HFF-Myc (cell line): ENCODE measurements at regions not wholly inside any gene's neighbourhood (a gene's known extent, or its start where the extent isn't known, plus 50 kb on each side); places are given as distances from the start of the nearest gene placed in this dataset.
"Not testable (repeated sequence)": the region's sequence is repeated elsewhere in the genome, so short reads cannot be mapped to it uniquely, and the experiment has no call there.

Source experiments
- DNase-seq: peaks from one replicate; pipeline ENCODE4 v3.0.0-alpha.2; 2011; ENCODE audit warnings: low read depth; ENCODE audit errors: extremely low read depth
- H3K4me3 ChIP-seq: replicated peaks from 2 replicates; pipeline ENCODE4 v1.5.1; 2011; ENCODE audit warnings: low read depth, mild to moderate bottlenecking, control low read depth, low read length
- TF ChIP-seq, protein P1 (sequence below): IDR thresholded peaks from 2 replicates; pipeline ENCODE4 v1.5.1; 2012; ENCODE audit warnings: mild to moderate bottlenecking, low read depth, low read length, control low read depth; ENCODE audit errors: missing control alignments

DNA sequence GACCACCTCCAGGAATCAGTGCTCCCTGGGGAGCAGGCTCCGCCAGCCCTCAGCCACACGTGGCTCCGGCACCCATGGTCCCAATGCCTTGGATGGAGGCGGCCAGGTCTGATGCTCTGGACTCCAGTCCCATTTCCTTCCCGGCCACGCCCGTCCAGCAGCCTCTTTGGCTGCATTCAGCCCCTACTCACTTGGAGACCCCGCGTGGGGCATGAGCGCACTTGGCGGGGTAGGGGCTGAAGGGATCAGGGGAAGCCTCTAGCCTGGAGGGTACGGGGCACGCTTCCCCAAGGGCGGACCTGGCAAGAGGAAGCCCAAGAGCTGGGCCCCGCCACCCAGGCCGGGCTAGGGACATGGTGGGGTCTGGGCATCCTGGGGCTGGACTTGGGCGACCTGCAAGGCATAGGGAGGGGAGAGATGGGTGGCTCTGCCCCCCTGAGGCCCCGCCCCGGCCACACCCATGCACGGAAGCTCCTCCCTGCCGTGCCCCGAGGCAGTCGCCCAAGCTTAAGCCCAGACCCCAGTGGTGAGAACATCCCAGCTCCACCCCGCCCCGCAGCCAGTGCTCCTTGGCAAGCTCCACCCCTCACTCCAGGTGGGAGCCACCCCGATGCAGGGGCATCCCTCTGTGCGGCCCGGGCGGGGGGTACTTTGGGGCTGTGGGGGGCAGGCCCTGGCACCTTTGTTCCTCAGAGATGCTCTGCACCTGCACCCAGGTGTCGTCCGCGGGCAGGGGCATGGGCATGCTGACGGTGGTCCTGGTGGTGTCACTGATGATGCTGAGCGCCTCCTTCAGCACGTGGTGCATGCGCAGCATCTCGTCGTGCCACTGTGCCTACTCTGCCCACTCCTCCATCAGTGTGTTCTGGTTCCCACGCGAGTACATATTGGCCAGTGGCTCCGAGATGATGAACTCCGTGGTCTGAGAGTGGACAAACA, 163.5 kb downstream of the GOLGA6L4 start:
- TF ChIP-seq, protein P1, sequence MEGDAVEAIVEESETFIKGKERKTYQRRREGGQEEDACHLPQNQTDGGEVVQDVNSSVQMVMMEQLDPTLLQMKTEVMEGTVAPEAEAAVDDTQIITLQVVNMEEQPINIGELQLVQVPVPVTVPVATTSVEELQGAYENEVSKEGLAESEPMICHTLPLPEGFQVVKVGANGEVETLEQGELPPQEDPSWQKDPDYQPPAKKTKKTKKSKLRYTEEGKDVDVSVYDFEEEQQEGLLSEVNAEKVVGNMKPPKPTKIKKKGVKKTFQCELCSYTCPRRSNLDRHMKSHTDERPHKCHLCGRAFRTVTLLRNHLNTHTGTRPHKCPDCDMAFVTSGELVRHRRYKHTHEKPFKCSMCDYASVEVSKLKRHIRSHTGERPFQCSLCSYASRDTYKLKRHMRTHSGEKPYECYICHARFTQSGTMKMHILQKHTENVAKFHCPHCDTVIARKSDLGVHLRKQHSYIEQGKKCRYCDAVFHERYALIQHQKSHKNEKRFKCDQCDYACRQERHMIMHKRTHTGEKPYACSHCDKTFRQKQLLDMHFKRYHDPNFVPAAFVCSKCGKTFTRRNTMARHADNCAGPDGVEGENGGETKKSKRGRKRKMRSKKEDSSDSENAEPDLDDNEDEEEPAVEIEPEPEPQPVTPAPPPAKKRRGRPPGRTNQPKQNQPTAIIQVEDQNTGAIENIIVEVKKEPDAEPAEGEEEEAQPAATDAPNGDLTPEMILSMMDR: no peak
- no peak for DNase-seq

DNA sequence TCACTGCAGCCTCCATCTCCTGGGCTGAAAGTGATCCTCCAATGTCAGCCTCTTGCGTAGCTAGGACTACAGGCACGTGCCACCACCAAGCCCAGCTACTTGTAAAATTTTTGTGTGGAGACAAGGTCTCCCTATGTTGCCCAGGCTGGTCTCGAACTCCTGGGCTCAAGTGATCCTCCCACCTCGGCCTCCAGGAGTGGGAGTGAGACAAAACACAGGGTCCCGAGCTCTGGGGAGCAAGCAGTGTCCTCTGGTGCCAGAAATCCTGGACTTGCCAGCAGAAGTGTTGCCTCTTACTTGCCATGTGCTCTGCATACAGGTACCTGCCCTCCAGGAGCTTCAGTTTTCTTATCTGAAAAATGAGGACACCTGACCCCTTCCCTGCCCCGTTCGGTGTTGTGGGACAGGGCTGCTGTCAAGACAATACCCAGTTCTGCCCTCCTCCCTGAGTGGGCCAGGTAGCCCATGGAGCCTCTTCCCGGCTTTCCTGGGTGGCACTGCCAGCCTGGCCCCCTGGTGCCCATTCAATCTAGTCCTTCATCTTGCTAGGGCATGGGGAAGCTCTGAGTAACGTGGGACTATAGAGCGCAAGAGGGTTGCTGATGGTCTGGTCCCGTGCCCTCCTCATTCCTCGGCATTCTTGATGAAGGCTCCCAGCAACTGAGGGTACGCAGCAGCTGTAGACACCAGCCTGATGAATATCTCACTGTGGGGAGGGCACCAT, 164.6 kb downstream of the GOLGA6L4 start:
- no peak for DNase-seq
- H3K4me3 ChIP-seq: no peak overlapping the region
- TF ChIP-seq, protein P1: no peak

More for the DNA sequence above, 163.5 kb downstream of the GOLGA6L4 start:
- H3K4me3 ChIP-seq: no peak overlapping the region

DNA sequence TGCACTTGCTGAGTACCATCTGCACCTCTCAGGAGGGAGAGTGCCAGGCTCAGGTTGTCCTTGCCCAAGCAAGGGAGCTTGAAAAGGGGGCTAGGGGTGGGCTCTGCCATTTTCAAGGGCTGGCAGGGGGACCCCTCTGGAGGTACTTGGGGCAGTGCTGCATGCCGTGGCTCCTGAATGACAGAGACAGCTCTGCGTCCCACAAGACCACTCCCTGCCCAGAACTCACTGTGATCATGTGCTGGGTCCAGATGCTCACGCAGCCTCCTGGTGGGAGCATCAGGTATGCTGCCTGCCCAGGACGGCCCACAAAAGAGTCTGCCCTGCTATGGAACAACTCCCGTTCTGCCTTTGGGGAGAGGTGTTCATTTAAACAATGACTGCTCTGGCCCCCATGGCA, 165.2 kb downstream of the GOLGA6L4 start:
- no peak for DNase-seq
- TF ChIP-seq, protein P1: no peak

DNA sequence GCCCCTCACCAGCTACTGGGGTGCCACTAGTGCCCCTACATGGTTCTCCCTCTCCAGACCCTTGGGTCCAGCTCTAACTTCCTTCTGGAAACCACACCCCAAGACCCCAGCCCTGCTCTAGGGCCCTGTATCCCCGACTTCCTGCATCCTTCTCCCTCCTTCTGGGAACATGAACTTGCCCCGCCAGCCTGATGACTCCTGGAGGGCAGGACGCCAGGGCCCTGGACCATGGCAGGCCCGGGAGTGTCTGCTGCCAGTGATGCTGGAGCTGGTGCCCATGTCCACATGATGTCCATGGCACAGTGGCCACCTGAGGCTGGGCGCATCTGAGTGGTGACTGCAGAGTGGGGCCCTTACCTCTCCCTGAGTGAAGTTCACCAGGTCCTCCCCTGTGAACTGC, 165.9 kb downstream of the GOLGA6L4 start:
- not testable (repeated sequence) for DNase-seq, H3K4me3 ChIP-seq

More for the DNA sequence above, 165.2 kb downstream of the GOLGA6L4 start:
- H3K4me3 ChIP-seq: no peak overlapping the region

DNA sequence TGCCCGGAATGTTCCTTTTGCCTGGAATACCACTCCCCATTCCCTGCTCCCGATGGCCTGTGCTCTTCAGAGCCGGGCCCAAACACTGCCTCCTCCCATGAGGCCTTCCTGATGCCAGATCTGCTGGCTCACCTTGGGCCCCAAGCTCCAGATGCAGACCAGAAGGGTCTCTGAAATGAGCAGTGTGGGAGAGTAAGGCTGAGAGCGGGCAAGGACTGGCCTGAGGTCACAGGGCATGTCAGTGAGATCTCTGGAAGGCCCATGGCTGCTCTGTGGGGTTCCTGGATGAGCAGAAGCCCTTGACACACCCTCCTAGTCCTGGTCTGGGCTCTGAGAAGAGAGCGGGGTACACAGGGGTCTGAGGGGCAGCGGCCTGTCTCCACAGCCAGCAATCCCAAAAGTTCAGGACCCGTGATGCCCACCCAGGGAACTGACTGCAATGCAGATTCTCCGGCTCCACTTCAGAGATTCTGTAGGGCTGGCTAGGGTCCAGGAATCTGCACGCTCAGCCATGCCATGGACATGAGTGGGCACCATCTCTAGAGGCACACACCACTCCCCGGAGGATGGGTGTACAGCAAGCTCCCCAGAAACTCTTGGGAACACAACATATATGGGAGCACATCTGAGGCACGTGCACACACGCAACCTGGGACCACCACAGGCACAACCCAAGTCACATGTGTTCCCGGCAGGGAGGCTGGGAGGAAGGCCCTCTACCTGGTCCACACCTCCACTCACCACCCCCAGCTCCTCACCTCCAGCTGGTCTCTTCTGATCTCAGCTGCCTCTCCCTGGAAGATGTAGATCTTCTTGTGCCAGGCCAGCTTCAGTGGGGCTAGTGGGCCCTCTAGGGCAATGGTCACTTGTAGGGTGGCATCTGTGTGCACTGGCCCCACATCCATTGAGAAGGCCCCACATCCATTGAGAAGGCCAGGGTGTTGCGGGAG, 166.6 kb downstream of the GOLGA6L4 start:
- not testable (repeated sequence) for H3K4me3 ChIP-seq, DNase-seq

DNA sequence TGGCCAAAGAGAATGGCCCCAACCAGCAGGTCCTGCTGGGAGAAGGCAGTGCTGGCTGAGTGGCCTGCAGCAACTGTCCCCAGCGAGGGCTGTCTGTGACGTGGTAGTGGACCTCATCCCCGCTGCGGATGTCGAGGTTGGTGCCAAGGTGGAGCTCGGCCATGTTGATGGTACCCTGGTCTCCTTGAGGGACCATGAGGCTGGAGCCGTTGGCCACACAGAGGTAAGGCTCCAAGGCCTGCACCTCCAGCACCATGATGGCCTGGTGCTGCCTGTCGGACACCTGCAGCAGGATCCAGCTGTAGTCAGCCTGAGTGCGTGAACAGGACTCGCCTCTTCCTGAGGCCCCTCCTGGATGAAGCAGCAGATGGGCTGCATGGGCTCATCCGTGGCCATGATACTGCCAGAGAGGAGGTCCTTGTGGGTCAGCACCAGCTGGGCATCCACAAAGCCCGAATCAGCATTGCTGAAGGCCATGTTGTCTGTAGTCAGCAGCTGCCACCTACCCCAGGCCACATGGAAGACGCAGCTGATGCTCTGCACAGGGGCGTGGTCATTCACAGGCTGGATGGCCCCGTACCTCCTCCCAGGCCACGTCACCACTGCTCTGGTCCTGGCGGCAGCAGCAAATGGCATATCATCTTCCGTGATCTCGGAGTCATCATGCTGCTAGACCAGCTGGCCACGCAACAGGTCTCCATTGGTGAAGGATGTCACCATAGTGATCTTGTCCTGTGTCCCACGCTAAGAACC, 167.5 kb downstream of the GOLGA6L4 start:
- DNase-seq: no peak
- H3K4me3 ChIP-seq: no peak overlapping the region
- TF ChIP-seq, protein P1: no peak

DNA sequence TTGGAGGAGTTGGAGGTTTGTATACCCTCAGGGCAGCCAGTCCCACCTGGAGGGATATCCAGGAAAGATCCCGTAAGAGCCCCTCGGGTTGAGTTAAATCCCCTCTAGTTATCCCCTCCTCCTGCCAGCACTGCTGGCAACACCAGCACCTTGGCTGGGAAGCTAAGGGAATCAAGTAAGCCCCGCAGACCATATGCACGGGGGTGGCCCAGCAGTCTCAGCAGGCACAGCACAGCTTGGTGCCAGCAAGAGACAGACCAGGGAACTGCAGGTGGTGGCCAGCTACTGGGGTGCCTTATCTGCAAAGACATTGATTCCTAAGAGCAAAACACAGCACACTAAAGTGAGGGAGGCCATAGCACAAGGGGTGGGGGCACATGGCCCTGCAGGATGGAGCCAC, 173.8 kb downstream of the GOLGA6L4 start:
- not testable (repeated sequence) for DNase-seq, H3K4me3 ChIP-seq

DNA sequence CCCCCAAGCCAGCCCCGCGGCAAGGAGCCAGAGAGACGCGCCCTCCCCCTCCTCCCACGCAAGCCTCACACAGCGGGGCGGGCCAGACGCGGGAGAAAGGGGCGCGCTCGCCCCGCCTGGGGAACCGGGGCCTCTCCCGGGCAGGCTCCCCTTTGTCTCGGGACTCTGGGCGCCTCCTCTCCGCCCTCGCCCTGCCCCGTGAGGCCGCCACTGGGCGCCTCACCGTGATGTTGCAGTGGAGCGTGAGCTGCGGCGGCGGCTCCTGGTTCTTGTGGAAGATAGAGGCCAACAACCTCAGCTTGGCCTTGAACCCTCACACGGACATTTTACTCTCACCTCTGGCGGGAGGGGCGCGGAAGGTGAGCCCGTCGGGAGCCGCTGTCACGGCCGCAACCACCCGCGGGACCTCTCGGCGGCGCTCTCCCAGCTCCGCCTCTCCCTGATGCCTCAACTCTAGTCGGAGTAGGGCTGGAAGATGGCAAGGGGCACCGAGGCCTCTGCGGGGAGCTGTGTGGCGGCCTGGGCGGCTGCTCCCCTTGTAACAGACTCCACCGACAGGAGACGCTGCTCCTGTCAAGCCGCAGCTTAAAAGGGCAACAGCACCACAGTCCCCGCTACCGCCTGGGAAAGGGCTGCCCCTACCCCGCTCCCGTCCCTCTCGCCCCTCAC, 179.2 kb upstream of the ZSCAN2 start:
- not testable (repeated sequence) for DNase-seq
- H3K4me3 ChIP-seq: peak overlapping the region; percentile 27

DNA sequence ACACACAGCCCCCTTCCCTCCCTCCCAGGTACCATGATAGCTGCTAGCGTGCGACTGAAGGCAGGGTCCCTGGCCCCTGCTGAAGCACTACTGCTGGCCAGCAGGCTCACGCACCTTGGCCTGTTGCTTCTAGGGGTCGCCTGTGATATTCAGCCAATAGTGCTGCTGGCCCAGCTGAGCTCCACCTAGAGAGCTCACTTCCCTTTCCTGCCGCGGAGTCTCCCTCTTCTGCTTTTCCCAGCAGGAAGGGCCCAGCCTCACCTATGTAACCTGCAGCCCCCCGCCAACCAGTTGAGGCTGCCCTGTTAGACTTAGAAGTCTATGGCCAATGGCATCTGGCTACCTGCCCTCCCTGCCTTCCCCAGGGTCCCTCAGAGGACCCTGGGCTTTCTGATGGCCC, 175.5 kb upstream of the ZSCAN2 start:
- DNase-seq: not testable (repeated sequence)

DNA sequence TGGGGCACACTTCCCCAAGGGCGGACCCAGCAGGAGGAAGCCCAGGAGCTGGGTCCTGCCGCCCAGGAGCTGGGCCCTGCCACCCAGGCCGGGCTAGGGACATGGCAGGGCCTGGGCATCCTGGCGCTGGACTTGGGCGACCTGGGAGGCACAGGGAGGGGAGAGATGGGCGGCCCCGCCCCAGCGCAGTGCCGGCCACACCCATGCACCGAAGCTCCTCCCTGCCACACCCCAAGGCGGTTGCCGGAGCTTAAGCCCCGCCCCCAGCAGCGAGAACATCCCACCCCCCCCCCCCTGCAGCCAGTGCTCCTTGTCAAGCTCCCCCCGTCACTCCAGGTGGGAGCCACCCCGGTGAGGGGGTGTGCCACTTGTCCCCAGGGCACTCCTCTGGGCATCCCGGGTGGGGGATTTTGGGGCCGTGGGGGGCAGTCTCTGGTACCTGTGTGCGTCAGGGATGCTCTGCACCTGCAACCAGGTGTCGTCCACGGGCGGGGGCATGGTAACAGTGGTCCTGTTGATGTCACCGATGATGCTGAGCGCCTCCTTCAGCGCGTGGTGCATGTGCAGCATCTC, 127.4 kb upstream of the ZSCAN2 start:
- not testable (repeated sequence) for H3K4me3 ChIP-seq, DNase-seq

More for the DNA sequence above, 175.5 kb upstream of the ZSCAN2 start:
- not testable (repeated sequence) for H3K4me3 ChIP-seq
